GM19238 (cell line): ENCODE measurements at regions not wholly inside any gene's neighbourhood (a gene's known extent, or its start where the extent isn't known, plus 50 kb on each side); places are given as distances from the start of the nearest gene placed in this dataset.
"Not testable (repeated sequence)": the region's sequence is repeated elsewhere in the genome, so short reads cannot be mapped to it uniquely, and the experiment has no call there.

Experiments
- DNase-seq: peaks from one replicate; pipeline ENCODE4 v3.0.0; 2011; ENCODE audit warnings: low spot score; ENCODE audit not compliant: insufficient read length

GRCh38 chr11:37459456-37459855 is 861.4 kb upstream of the RAG2 start:
- DNase-seq: no peak

- no peak for DNase-seq
Measured at GRCh38 chr11:37456746-37457145, 858.7 kb upstream of the RAG2 start.

- no peak for DNase-seq
Measured at GRCh38 chr11:37451903-37452302, 853.9 kb upstream of the RAG2 start.

- no peak for DNase-seq
Measured at GRCh38 chr11:37450613-37451012, 852.6 kb upstream of the RAG2 start.

- DNase-seq: no peak
Measured at GRCh38 chr11:37449146-37449545, 851.1 kb upstream of the RAG2 start.

GRCh38 chr11:37442576-37442975 is 844.5 kb upstream of the RAG2 start:
- DNase-seq: no peak

- DNase-seq: not testable (repeated sequence)
Measured at GRCh38 chr11:37431633-37432230, 833.7 kb upstream of the RAG2 start.

GRCh38 chr11:37430966-37431632 is 833.1 kb upstream of the RAG2 start:
- DNase-seq: not testable (repeated sequence)

GRCh38 chr11:37422511-37422910 is 824.5 kb upstream of the RAG2 start:
- no peak for DNase-seq

- DNase-seq: no peak
Measured at GRCh38 chr11:37411289-37411688, 813.3 kb upstream of the RAG2 start.

- DNase-seq: no peak
Measured at GRCh38 chr11:37409124-37409523, 811.1 kb upstream of the RAG2 start.

- no peak for DNase-seq
Measured at GRCh38 chr11:37407461-37407860, 809.4 kb upstream of the RAG2 start.

- DNase-seq: no peak
Measured at GRCh38 chr11:37406651-37407050, 808.6 kb upstream of the RAG2 start.

GRCh38 chr11:37404231-37404630 is 806.2 kb upstream of the RAG2 start:
- DNase-seq: no peak

GRCh38 chr11:37402663-37403062 is 804.6 kb upstream of the RAG2 start:
- no peak for DNase-seq

GRCh38 chr11:37394236-37394870 is 796.3 kb upstream of the RAG2 start:
- no peak for DNase-seq

- no peak for DNase-seq
Measured at GRCh38 chr11:37391615-37392014, 793.6 kb upstream of the RAG2 start.

- no peak for DNase-seq
Measured at GRCh38 chr11:37390576-37391083, 792.6 kb upstream of the RAG2 start.

- DNase-seq: no peak
Measured at GRCh38 chr11:37378958-37379357, 780.9 kb upstream of the RAG2 start.

- DNase-seq: no peak
Measured at GRCh38 chr11:37372667-37373066, 774.6 kb upstream of the RAG2 start.

- no peak for DNase-seq
Measured at GRCh38 chr11:37371346-37371970, 773.4 kb upstream of the RAG2 start.

GRCh38 chr11:37370817-37371216 is 772.8 kb upstream of the RAG2 start:
- DNase-seq: no peak
